ENCODE measurements at regions not wholly inside any gene's neighbourhood (a gene's known extent, or its start where the extent isn't known, plus 50 kb on each side); places are given as distances from the start of the nearest gene placed in this dataset.
"Not testable (repeated sequence)": the region's sequence is repeated elsewhere in the genome, so short reads cannot be mapped to it uniquely, and the experiment has no call there.

GRCh38 chr10:118974951-118975350 is 54.6 kb upstream of the NANOS1 start:
- TF ChIP-seq POU2F2 (IDR thresholded peaks at IDR 0.05; ENCODE audit: low read depth, low read length) (no peak), PAX5 (IDR thresholded peaks at IDR 0.05; ENCODE audit: insufficient read depth, low read length, severe bottlenecking) (no peak), POLR2AphosphoS5 (IDR thresholded peaks at IDR 0.05; ENCODE audit: low read depth, low read length) (no peak), SPI1 (IDR thresholded peaks at IDR 0.05; ENCODE audit: low read depth, low read length) (no peak), POLR2A (IDR thresholded peaks at IDR 0.05; ENCODE audit: low read depth, low read length) (no peak), TAF1 (IDR thresholded peaks at IDR 0.05; ENCODE audit: low read depth, low read length) (no peak)
- DNase-seq (ENCODE audit: insufficient read length, low spot score): no peak
- FAIRE-seq: no peak

GRCh38 chr10:118976219-118976618 is 53.3 kb upstream of the NANOS1 start:
- FAIRE-seq; DNase-seq (ENCODE audit: insufficient read length, low spot score): not testable (repeated sequence)

- DNase-seq (ENCODE audit: insufficient read length, low spot score): no peak
- FAIRE-seq: no peak
- TF ChIP-seq SPI1 (IDR thresholded peaks at IDR 0.05; ENCODE audit: low read depth, low read length): no peak
- no peak for TF ChIP-seq POU2F2 (IDR thresholded peaks at IDR 0.05; ENCODE audit: low read depth, low read length)
- TF ChIP-seq POLR2A (IDR thresholded peaks at IDR 0.05; ENCODE audit: low read depth, low read length): no peak
- TF ChIP-seq TAF1 (IDR thresholded peaks at IDR 0.05; ENCODE audit: low read depth, low read length): no peak
- TF ChIP-seq POLR2AphosphoS5 (IDR thresholded peaks at IDR 0.05; ENCODE audit: low read depth, low read length): no peak
- no peak for TF ChIP-seq PAX5 (IDR thresholded peaks at IDR 0.05; ENCODE audit: insufficient read depth, low read length, severe bottlenecking)
These were observed 52.4 kb upstream of the NANOS1 start for GRCh38 chr10:118977022-118977599.

GRCh38 chr10:118977835-118978234 is 51.7 kb upstream of the NANOS1 start:
- TF ChIP-seq POLR2AphosphoS5 (IDR thresholded peaks at IDR 0.05; ENCODE audit: low read depth, low read length) (no peak), TAF1 (IDR thresholded peaks at IDR 0.05; ENCODE audit: low read depth, low read length) (no peak), POLR2A (IDR thresholded peaks at IDR 0.05; ENCODE audit: low read depth, low read length) (no peak), SPI1 (IDR thresholded peaks at IDR 0.05; ENCODE audit: low read depth, low read length) (no peak), POU2F2 (IDR thresholded peaks at IDR 0.05; ENCODE audit: low read depth, low read length) (no peak), PAX5 (IDR thresholded peaks at IDR 0.05; ENCODE audit: insufficient read depth, low read length, severe bottlenecking) (no peak)
- DNase-seq (ENCODE audit: insufficient read length, low spot score) (no peak), FAIRE-seq (no peak)

GRCh38 chr10:118978316-118978997 is 51.1 kb upstream of the NANOS1 start:
- FAIRE-seq: no peak

GRCh38 chr10:118978998-118979350 is 50.5 kb upstream of the NANOS1 start:
- TF ChIP-seq POLR2AphosphoS5 (IDR thresholded peaks at IDR 0.05; ENCODE audit: low read depth, low read length) (no peak), SPI1 (IDR thresholded peaks at IDR 0.05; ENCODE audit: low read depth, low read length) (no peak), TAF1 (IDR thresholded peaks at IDR 0.05; ENCODE audit: low read depth, low read length) (no peak), POLR2A (IDR thresholded peaks at IDR 0.05; ENCODE audit: low read depth, low read length) (no peak), PAX5 (IDR thresholded peaks at IDR 0.05; ENCODE audit: insufficient read depth, low read length, severe bottlenecking) (no peak), POU2F2 (IDR thresholded peaks at IDR 0.05; ENCODE audit: low read depth, low read length) (no peak)
- DNase-seq (ENCODE audit: insufficient read length, low spot score): no peak
- no peak for FAIRE-seq

More at GRCh38 chr10:118978316-118978997, 51.1 kb upstream of the NANOS1 start:
- DNase-seq (ENCODE audit: insufficient read length, low spot score): no peak
- TF ChIP-seq POLR2A (IDR thresholded peaks at IDR 0.05; ENCODE audit: low read depth, low read length): no peak
- TF ChIP-seq TAF1 (IDR thresholded peaks at IDR 0.05; ENCODE audit: low read depth, low read length): no peak
- TF ChIP-seq POU2F2 (IDR thresholded peaks at IDR 0.05; ENCODE audit: low read depth, low read length): no peak
- no peak for TF ChIP-seq POLR2AphosphoS5 (IDR thresholded peaks at IDR 0.05; ENCODE audit: low read depth, low read length)
- TF ChIP-seq SPI1 (IDR thresholded peaks at IDR 0.05; ENCODE audit: low read depth, low read length): no peak
- TF ChIP-seq PAX5 (IDR thresholded peaks at IDR 0.05; ENCODE audit: insufficient read depth, low read length, severe bottlenecking): no peak

- TF ChIP-seq PAX5 (IDR thresholded peaks at IDR 0.05; ENCODE audit: insufficient read depth, low read length, severe bottlenecking) (no peak), SPI1 (IDR thresholded peaks at IDR 0.05; ENCODE audit: low read depth, low read length) (no peak), POU2F2 (IDR thresholded peaks at IDR 0.05; ENCODE audit: low read depth, low read length) (no peak), POLR2AphosphoS5 (IDR thresholded peaks at IDR 0.05; ENCODE audit: low read depth, low read length) (no peak), POLR2A (IDR thresholded peaks at IDR 0.05; ENCODE audit: low read depth, low read length) (no peak), TAF1 (IDR thresholded peaks at IDR 0.05; ENCODE audit: low read depth, low read length) (no peak)
- no peak for FAIRE-seq
- DNase-seq (ENCODE audit: insufficient read length, low spot score): no peak
These were observed 49.9 kb upstream of the NANOS1 start for GRCh38 chr10:118979661-118980060.
